HEK293 (cell line): ENCODE measurements at regions not wholly inside any gene's neighbourhood (a gene's known extent, or its start where the extent isn't known, plus 50 kb on each side); places are given as distances from the start of the nearest gene placed in this dataset.

Experiments
- CTCF ChIA-PET: fragments of 350-600 bp; formaldehyde crosslinking; extraction: SDS; loops from one replicate; lab custom pipeline; 2021; ENCODE audit warnings: antibody characterized with exemption; lab: Yijun Ruan, JAX
- POLR2A ChIA-PET: fragments of 300-600 bp; formaldehyde crosslinking; extraction: SDS; loops from one replicate; lab custom pipeline; 2020; ENCODE audit warnings: antibody characterized with exemption, inconsistent platforms; lab: Yijun Ruan, JAX
- H3K27ac ChIP-seq: fragments of 200-500 bp; sonication (Bioruptor generic); 2 replicates; pipeline ENCODE4 v1.5.1; 2014; ENCODE audit warnings: low read depth, low read length, control low read depth, inconsistent platforms; ENCODE audit errors: extremely low read depth
- H3K36me3 ChIP-seq, 2 experiments: fragments of 200-500 bp in 1 of 2; sonication (Bioruptor generic) in 1 of 2; 1 replicate in 1 of 2; 2 replicates in 1 of 2; pipeline ENCODE4 v1.5.1; 2014 to 2017; ENCODE audit warnings: inconsistent platforms in 2 of 2, low read length in 2 of 2; ENCODE audit not compliant: control insufficient read depth in 2 of 2, insufficient read depth in 1 of 2
- H3K4me1 ChIP-seq: fragments of 200-500 bp; sonication (Bioruptor generic); 2 replicates; pipeline ENCODE4 v1.5.1; 2014; ENCODE audit warnings: mild to moderate bottlenecking, low read length, inconsistent platforms; ENCODE audit not compliant: control insufficient read depth, insufficient read depth
- H3K4me3 ChIP-seq: 2 replicates; pipeline ENCODE4 v1.5.1; 2011; ENCODE audit warnings: low read depth, mild to moderate bottlenecking, control low read depth, low read length, moderate library complexity
- H3K9me3 ChIP-seq: fragments of 200-500 bp; sonication (Bioruptor generic); 2 replicates; pipeline ENCODE4 v1.5.1; 2014; ENCODE audit warnings: low read depth, low read length, inconsistent platforms; ENCODE audit not compliant: control insufficient read depth, insufficient read depth
- HOXC10 ChIP-seq: sonication (generic); formaldehyde crosslinking; IDR thresholded peaks from 2 replicates; pipeline ENCODE4 v1.8.1; 2023; ENCODE audit warnings: mild to moderate bottlenecking, missing genetic modification reagents
- KLF16 ChIP-seq: fragments of 450-650 bp; formaldehyde crosslinking; IDR thresholded peaks from 2 replicates; pipeline ENCODE4 v1.5.1; 2017; ENCODE audit warnings: missing biosample characterization, missing genetic modification characterization
- SALL2 ChIP-seq: fragments of 450-650 bp; formaldehyde crosslinking; IDR thresholded peaks from 2 replicates; pipeline ENCODE4 v1.5.0; 2017; ENCODE audit warnings: missing biosample characterization, mild to moderate bottlenecking, missing genetic modification characterization, borderline replicate concordance
- ZFP69B ChIP-seq: fragments of 450-650 bp; formaldehyde crosslinking; IDR thresholded peaks from 2 replicates; pipeline ENCODE4 v1.5.1; 2016; ENCODE audit warnings: missing biosample characterization, missing genetic modification characterization
- ZNF121 ChIP-seq: fragments of 450-650 bp; formaldehyde crosslinking; IDR thresholded peaks from 2 replicates; pipeline ENCODE4 v1.5.1; 2016; ENCODE audit warnings: missing biosample characterization, missing genetic modification characterization
- ZNF140 ChIP-seq: fragments of 450-650 bp; formaldehyde crosslinking; IDR thresholded peaks from 2 replicates; pipeline ENCODE4 v1.5.1; 2016; ENCODE audit warnings: missing biosample characterization, missing genetic modification characterization
- ZNF16 ChIP-seq: fragments of 450-650 bp; formaldehyde crosslinking; IDR thresholded peaks from 2 replicates; pipeline ENCODE4 v1.5.1; 2016; ENCODE audit warnings: low read depth, missing biosample characterization, missing genetic modification characterization
- ZNF426 ChIP-seq: fragments of 450-650 bp; formaldehyde crosslinking; IDR thresholded peaks from 2 replicates; pipeline ENCODE4 v1.5.1; 2017; ENCODE audit warnings: missing biosample characterization, missing genetic modification characterization, mild to moderate bottlenecking, inconsistent platforms, moderate library complexity
- ZNF510 ChIP-seq: fragments of 450-650 bp; formaldehyde crosslinking; IDR thresholded peaks from 2 replicates; pipeline ENCODE4 v1.5.1; 2018; ENCODE audit warnings: mild to moderate bottlenecking, missing genetic modification characterization, missing biosample characterization; ENCODE audit not compliant: insufficient replicate concordance
- ZNF530 ChIP-seq: fragments of 450-650 bp; formaldehyde crosslinking; IDR thresholded peaks from 2 replicates; pipeline ENCODE4 v1.5.1; 2016; ENCODE audit warnings: low read depth, missing biosample characterization, missing genetic modification characterization
- ZNF544 ChIP-seq: fragments of 450-650 bp; formaldehyde crosslinking; IDR thresholded peaks from 2 replicates; pipeline ENCODE4 v1.5.0; 2017; ENCODE audit warnings: missing biosample characterization, missing genetic modification characterization
- ZNF560 ChIP-seq: fragments of 450-650 bp; formaldehyde crosslinking; IDR thresholded peaks from 2 replicates; pipeline ENCODE4 v1.5.1; 2017; ENCODE audit warnings: missing biosample characterization, missing genetic modification characterization, borderline replicate concordance
- ZNF561 ChIP-seq: fragments of 450-650 bp; IDR thresholded peaks from 2 replicates; pipeline ENCODE4 v1.5.1; 2018; ENCODE audit warnings: missing biosample characterization, missing genetic modification characterization, borderline replicate concordance
- ZNF623 ChIP-seq: fragments of 450-650 bp; formaldehyde crosslinking; IDR thresholded peaks from 2 replicates; pipeline ENCODE4 v1.5.1; 2016; ENCODE audit warnings: missing biosample characterization, missing genetic modification characterization
- ZNF701 ChIP-seq: fragments of 450-650 bp; formaldehyde crosslinking; IDR thresholded peaks from 2 replicates; pipeline ENCODE4 v1.5.1; 2016; ENCODE audit warnings: missing biosample characterization, missing genetic modification characterization
- ZXDB ChIP-seq: fragments of 450-650 bp; formaldehyde crosslinking; IDR thresholded peaks from 2 replicates; pipeline ENCODE4 v1.5.1; 2016; ENCODE audit warnings: missing biosample characterization, missing genetic modification characterization
- TF ChIP-seq, protein P1 (sequence below): fragments of 450-650 bp; formaldehyde crosslinking; IDR thresholded peaks from 2 replicates; pipeline ENCODE4 v1.5.1; 2016; ENCODE audit warnings: missing biosample characterization, missing genetic modification characterization, borderline replicate concordance
- TF ChIP-seq, protein P2 (sequence below): fragments of 450-650 bp; formaldehyde crosslinking; IDR thresholded peaks from 2 replicates; pipeline ENCODE4 v1.5.1; 2016; ENCODE audit warnings: missing biosample characterization, missing genetic modification characterization, borderline replicate concordance
- TF ChIP-seq, protein P3 (sequence below): fragments of 450-650 bp; formaldehyde crosslinking; optimal IDR thresholded peaks from 2 replicates; pipeline ENCODE3; 2016; ENCODE audit warnings: missing biosample characterization, mild to moderate bottlenecking, missing genetic modification characterization
- TF ChIP-seq, protein P4 (sequence below): IDR thresholded peaks from 2 replicates; pipeline ENCODE4 v1.6.1; 2011; ENCODE audit warnings: mild to moderate bottlenecking, low read depth, low read length, borderline replicate concordance
- TF ChIP-seq, protein P5 (sequence below): fragments of 450-650 bp; formaldehyde crosslinking; IDR thresholded peaks from 2 replicates; pipeline ENCODE4 v1.5.1; 2016; ENCODE audit warnings: missing biosample characterization, missing genetic modification characterization

DNA sequence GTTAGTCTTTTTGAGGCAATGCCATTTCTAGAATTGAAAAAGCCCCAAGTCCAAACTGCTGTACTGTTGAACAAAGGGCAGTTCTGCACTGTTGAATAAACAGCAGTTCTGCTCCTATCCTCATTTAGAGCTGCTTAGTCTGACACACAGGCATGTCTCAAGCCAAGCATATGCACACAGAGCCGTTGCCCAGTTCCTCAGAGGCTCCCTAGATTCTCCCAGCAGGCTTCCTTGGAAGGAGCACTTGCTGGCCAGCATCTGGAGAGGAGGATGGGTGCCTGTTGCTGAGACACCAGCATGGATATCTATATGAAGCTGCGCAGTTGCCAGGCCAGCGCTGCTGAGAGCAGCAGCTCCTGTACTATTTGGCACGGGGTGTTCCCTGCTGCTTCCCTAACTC lies 138.3 kb upstream of the USP38 start:
- Histone ChIP-seq H3K36me3 (no peaks in the 10 kb centered on the region), H3K4me3 (no peak overlapping the region), H3K4me1 (no peaks in the 10 kb centered on the region), H3K27ac (no peak overlapping the region), H3K9me3 (no peaks in the 10 kb centered on the region)
- CTCF ChIA-PET: interaction anchor here (0.6 kb wide), 1 partner anchor 42 kb away, joined by 3 read pairs; no protein-coding TSS in a partner anchor
- POLR2A ChIA-PET: no interaction called here
- TF ChIP-seq, protein P1, sequence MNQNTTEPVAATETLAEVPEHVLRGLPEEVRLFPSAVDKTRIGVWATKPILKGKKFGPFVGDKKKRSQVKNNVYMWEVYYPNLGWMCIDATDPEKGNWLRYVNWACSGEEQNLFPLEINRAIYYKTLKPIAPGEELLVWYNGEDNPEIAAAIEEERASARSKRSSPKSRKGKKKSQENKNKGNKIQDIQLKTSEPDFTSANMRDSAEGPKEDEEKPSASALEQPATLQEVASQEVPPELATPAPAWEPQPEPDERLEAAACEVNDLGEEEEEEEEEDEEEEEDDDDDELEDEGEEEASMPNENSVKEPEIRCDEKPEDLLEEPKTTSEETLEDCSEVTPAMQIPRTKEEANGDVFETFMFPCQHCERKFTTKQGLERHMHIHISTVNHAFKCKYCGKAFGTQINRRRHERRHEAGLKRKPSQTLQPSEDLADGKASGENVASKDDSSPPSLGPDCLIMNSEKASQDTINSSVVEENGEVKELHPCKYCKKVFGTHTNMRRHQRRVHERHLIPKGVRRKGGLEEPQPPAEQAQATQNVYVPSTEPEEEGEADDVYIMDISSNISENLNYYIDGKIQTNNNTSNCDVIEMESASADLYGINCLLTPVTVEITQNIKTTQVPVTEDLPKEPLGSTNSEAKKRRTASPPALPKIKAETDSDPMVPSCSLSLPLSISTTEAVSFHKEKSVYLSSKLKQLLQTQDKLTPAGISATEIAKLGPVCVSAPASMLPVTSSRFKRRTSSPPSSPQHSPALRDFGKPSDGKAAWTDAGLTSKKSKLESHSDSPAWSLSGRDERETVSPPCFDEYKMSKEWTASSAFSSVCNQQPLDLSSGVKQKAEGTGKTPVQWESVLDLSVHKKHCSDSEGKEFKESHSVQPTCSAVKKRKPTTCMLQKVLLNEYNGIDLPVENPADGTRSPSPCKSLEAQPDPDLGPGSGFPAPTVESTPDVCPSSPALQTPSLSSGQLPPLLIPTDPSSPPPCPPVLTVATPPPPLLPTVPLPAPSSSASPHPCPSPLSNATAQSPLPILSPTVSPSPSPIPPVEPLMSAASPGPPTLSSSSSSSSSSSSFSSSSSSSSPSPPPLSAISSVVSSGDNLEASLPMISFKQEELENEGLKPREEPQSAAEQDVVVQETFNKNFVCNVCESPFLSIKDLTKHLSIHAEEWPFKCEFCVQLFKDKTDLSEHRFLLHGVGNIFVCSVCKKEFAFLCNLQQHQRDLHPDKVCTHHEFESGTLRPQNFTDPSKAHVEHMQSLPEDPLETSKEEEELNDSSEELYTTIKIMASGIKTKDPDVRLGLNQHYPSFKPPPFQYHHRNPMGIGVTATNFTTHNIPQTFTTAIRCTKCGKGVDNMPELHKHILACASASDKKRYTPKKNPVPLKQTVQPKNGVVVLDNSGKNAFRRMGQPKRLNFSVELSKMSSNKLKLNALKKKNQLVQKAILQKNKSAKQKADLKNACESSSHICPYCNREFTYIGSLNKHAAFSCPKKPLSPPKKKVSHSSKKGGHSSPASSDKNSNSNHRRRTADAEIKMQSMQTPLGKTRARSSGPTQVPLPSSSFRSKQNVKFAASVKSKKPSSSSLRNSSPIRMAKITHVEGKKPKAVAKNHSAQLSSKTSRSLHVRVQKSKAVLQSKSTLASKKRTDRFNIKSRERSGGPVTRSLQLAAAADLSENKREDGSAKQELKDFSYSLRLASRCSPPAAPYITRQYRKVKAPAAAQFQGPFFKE (tag by site-specific recombination): no peak
- no peak for TF ChIP-seq ZNF560 (tag by site-specific recombination)
- TF ChIP-seq ZNF701 (tag by site-specific recombination): no peak
- TF ChIP-seq HOXC10 (CRISPR knock-in tag): no peak
- TF ChIP-seq, protein P2, sequence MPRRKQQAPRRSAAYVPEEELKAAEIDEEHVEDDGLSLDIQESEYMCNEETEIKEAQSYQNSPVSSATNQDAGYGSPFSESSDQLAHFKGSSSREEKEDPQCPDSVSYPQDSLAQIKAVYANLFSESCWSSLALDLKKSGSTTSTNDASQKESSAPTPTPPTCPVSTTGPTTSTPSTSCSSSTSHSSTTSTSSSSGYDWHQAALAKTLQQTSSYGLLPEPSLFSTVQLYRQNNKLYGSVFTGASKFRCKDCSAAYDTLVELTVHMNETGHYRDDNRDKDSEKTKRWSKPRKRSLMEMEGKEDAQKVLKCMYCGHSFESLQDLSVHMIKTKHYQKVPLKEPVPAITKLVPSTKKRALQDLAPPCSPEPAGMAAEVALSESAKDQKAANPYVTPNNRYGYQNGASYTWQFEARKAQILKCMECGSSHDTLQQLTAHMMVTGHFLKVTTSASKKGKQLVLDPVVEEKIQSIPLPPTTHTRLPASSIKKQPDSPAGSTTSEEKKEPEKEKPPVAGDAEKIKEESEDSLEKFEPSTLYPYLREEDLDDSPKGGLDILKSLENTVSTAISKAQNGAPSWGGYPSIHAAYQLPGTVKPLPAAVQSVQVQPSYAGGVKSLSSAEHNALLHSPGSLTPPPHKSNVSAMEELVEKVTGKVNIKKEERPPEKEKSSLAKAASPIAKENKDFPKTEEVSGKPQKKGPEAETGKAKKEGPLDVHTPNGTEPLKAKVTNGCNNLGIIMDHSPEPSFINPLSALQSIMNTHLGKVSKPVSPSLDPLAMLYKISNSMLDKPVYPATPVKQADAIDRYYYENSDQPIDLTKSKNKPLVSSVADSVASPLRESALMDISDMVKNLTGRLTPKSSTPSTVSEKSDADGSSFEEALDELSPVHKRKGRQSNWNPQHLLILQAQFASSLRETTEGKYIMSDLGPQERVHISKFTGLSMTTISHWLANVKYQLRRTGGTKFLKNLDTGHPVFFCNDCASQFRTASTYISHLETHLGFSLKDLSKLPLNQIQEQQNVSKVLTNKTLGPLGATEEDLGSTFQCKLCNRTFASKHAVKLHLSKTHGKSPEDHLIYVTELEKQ (tag by site-specific recombination): no peak
- TF ChIP-seq ZNF16 (tag by site-specific recombination): no peak
- no peak for TF ChIP-seq ZNF623 (tag by site-specific recombination)
- no peak for TF ChIP-seq ZNF121 (tag by site-specific recombination)
- TF ChIP-seq, protein P3, sequence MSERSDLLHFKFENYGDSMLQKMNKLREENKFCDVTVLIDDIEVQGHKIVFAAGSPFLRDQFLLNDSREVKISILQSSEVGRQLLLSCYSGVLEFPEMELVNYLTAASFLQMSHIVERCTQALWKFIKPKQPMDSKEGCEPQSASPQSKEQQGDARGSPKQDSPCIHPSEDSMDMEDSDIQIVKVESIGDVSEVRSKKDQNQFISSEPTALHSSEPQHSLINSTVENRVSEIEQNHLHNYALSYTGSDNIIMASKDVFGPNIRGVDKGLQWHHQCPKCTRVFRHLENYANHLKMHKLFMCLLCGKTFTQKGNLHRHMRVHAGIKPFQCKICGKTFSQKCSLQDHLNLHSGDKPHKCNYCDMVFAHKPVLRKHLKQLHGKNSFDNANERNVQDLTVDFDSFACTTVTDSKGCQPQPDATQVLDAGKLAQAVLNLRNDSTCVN: no peak
- TF ChIP-seq ZNF426: no peak
- no peak for TF ChIP-seq SALL2 (tag by site-specific recombination)
- TF ChIP-seq ZNF561 (tag by site-specific recombination): no peak
- no peak for TF ChIP-seq ZNF544 (tag by site-specific recombination)
- TF ChIP-seq ZNF510 (tag by site-specific recombination): no peak
- TF ChIP-seq ZNF530 (tag by site-specific recombination): no peak

DNA sequence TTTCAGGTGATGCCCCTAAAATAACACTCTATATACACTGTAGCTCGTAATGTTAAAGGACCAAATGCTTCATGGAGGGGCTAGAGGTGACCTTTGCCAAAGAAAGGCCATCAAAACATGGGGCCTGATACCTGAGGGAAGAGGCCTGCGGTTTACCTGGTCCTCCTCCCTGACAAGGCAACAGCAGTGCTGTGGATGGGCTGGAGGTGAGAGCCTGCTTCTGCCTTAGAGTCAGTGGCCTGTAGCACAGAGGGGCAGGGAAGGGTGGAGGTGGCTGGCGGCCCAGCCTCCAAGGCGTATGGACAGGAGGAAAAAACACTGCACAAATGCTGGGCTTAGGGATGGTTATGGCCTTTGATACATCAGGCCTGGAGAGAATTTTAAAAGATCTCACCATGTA lies 137.8 kb upstream of the USP38 start:
- Histone ChIP-seq H3K4me3 (no peak overlapping the region), H3K36me3 (no peaks in the 10 kb centered on the region), H3K9me3 (no peaks in the 10 kb centered on the region), H3K4me1 (no peaks in the 10 kb centered on the region), H3K27ac (no peak overlapping the region)
- ChIA-PET POLR2A (no interaction called here), CTCF (no interaction called here)
- TF ChIP-seq, protein P4, sequence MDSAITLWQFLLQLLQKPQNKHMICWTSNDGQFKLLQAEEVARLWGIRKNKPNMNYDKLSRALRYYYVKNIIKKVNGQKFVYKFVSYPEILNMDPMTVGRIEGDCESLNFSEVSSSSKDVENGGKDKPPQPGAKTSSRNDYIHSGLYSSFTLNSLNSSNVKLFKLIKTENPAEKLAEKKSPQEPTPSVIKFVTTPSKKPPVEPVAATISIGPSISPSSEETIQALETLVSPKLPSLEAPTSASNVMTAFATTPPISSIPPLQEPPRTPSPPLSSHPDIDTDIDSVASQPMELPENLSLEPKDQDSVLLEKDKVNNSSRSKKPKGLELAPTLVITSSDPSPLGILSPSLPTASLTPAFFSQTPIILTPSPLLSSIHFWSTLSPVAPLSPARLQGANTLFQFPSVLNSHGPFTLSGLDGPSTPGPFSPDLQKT: no peak
- TF ChIP-seq, protein P5, sequence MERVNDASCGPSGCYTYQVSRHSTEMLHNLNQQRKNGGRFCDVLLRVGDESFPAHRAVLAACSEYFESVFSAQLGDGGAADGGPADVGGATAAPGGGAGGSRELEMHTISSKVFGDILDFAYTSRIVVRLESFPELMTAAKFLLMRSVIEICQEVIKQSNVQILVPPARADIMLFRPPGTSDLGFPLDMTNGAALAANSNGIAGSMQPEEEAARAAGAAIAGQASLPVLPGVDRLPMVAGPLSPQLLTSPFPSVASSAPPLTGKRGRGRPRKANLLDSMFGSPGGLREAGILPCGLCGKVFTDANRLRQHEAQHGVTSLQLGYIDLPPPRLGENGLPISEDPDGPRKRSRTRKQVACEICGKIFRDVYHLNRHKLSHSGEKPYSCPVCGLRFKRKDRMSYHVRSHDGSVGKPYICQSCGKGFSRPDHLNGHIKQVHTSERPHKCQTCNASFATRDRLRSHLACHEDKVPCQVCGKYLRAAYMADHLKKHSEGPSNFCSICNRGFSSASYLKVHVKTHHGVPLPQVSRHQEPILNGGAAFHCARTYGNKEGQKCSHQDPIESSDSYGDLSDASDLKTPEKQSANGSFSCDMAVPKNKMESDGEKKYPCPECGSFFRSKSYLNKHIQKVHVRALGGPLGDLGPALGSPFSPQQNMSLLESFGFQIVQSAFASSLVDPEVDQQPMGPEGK: no peak
- no peak for TF ChIP-seq ZXDB (tag by site-specific recombination)
- TF ChIP-seq ZNF140: no peak
- no peak for TF ChIP-seq ZFP69B
- no peak for TF ChIP-seq KLF16 (tag by site-specific recombination)
